ENCODE measurements at regions not wholly inside any gene's neighbourhood (a gene's known extent, or its start where the extent isn't known, plus 50 kb on each side); places are given as distances from the start of the nearest gene placed in this dataset.

- no peak overlapping the region for H3K4me3 ChIP-seq (ENCODE audit: low read depth, low read length)
- no peak for TF ChIP-seq CTCF (IDR thresholded peaks at IDR 0.05; ENCODE audit: control insufficient read depth, extremely low read depth, insufficient read depth)
- no peak for DNase-seq (ENCODE audit: low read depth)
These were observed 104.4 kb upstream of the ZBTB20 start for GRCh38 chr3:115251509-115251908.

- H3K4me3 ChIP-seq (ENCODE audit: low read depth, low read length), result no peak overlapping the region
- TF ChIP-seq CTCF (IDR thresholded peaks at IDR 0.05; ENCODE audit: control insufficient read depth, extremely low read depth, insufficient read depth), result no peak
- DNase-seq (ENCODE audit: low read depth), result no peak
These were observed 105.6 kb upstream of the ZBTB20 start for GRCh38 chr3:115252679-115253078.

- no peak overlapping the region for H3K4me3 ChIP-seq (ENCODE audit: low read depth, low read length)
- TF ChIP-seq CTCF (IDR thresholded peaks at IDR 0.05; ENCODE audit: control insufficient read depth, extremely low read depth, insufficient read depth), result no peak
These were observed 107.6 kb upstream of the ZBTB20 start for GRCh38 chr3:115254492-115255196.

GRCh38 chr3:115255197-115255585 is 108.1 kb upstream of the ZBTB20 start:
- H3K4me3 ChIP-seq (ENCODE audit: low read depth, low read length), result no peak overlapping the region
- no peak for TF ChIP-seq CTCF (IDR thresholded peaks at IDR 0.05; ENCODE audit: control insufficient read depth, extremely low read depth, insufficient read depth)
- DNase-seq (ENCODE audit: low read depth), result no peak

More at GRCh38 chr3:115254492-115255196, 107.6 kb upstream of the ZBTB20 start:
- DNase-seq (ENCODE audit: low read depth), result no peak

GRCh38 chr3:115270849-115271248 is 123.8 kb upstream of the ZBTB20 start:
- no peak for DNase-seq (ENCODE audit: low read depth)
- TF ChIP-seq CTCF (IDR thresholded peaks at IDR 0.05; ENCODE audit: control insufficient read depth, extremely low read depth, insufficient read depth), result no peak
- no peak overlapping the region for H3K4me3 ChIP-seq (ENCODE audit: low read depth, low read length)

GRCh38 chr3:115272036-115272824 is 125.1 kb upstream of the ZBTB20 start:
- TF ChIP-seq CTCF (IDR thresholded peaks at IDR 0.05; ENCODE audit: control insufficient read depth, extremely low read depth, insufficient read depth), result no peak
- H3K4me3 ChIP-seq (ENCODE audit: low read depth, low read length), result no peak overlapping the region
- DNase-seq (ENCODE audit: low read depth), result no peak
